ENCODE measurements at regions not wholly inside any gene's neighbourhood (a gene's known extent, or its start where the extent isn't known, plus 50 kb on each side); places are given as distances from the start of the nearest gene placed in this dataset.

DNA sequence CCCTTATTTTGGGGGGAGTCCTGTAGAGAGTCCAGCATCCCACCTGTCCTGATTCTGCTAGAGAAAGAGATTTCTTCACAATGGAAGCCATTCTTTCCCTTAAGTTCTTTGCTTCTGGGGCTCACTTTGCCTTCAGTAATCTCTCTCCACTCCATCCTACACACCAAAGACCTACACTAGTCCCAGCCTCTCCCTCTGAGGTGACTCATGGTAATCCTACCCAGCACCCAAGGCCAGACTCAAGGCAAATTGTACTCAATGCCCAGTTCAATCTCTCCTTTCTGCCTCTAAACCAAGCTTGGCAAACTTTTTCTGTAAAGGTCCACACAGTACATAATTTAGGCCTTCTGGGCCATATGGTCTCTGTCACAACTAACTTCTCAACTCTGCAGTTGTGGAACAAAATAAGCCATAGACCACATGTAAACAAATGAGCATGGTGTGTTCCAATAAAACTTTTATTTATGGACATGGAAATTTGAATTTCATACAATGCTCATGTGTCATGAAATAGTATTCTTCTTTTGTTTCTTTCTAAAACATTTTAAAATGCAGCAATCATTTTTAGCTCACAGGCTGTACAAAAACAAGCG, 72.5 kb downstream of the MRPL46 start:
- TF ChIP-seq, protein P1, sequence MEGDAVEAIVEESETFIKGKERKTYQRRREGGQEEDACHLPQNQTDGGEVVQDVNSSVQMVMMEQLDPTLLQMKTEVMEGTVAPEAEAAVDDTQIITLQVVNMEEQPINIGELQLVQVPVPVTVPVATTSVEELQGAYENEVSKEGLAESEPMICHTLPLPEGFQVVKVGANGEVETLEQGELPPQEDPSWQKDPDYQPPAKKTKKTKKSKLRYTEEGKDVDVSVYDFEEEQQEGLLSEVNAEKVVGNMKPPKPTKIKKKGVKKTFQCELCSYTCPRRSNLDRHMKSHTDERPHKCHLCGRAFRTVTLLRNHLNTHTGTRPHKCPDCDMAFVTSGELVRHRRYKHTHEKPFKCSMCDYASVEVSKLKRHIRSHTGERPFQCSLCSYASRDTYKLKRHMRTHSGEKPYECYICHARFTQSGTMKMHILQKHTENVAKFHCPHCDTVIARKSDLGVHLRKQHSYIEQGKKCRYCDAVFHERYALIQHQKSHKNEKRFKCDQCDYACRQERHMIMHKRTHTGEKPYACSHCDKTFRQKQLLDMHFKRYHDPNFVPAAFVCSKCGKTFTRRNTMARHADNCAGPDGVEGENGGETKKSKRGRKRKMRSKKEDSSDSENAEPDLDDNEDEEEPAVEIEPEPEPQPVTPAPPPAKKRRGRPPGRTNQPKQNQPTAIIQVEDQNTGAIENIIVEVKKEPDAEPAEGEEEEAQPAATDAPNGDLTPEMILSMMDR (IDR thresholded peaks at IDR 0.05 in 8 of 11, conservative IDR thresholded peaks at IDR 0.05 in 3 of 11): no peak
- no peak for TF ChIP-seq POLR2A (IDR thresholded peaks at IDR 0.05)
